HFFc6 (cell line): ENCODE measurements at regions not wholly inside any gene's neighbourhood (a gene's known extent, or its start where the extent isn't known, plus 50 kb on each side); places are given as distances from the start of the nearest gene placed in this dataset.

ENCODE experiments used
- DNase-seq: peaks from one replicate; pipeline ENCODE4 v3.0.0-alpha.2; 2018
- H3K27ac Mint-ChIP-seq: 2 replicates; pipeline ENCODE4 v1.8.0; 2020; ENCODE audit warnings: mild to moderate bottlenecking, mixed read lengths
- H3K27me3 Mint-ChIP-seq: 2 replicates; pipeline ENCODE4 v1.8.0; 2021; ENCODE audit warnings: mild to moderate bottlenecking, moderate library complexity, mixed read lengths; ENCODE audit not compliant: insufficient read depth
- H3K36me3 Mint-ChIP-seq: 2 replicates; pipeline ENCODE4 v1.8.0; 2021; ENCODE audit warnings: low read depth, mixed read lengths
- H3K4me1 Mint-ChIP-seq: 2 replicates; pipeline ENCODE4 v1.8.0; 2020; ENCODE audit warnings: low read depth, mixed read lengths
- H3K4me3 Mint-ChIP-seq: 2 replicates; pipeline ENCODE4 v1.8.0; 2020; ENCODE audit warnings: mild to moderate bottlenecking, moderate library complexity, mixed read lengths
- H3K9me3 Mint-ChIP-seq: 2 replicates; pipeline ENCODE4 v1.8.0; 2020; ENCODE audit warnings: mild to moderate bottlenecking, mixed read lengths
- TF ChIP-seq, protein P1 (sequence below): fragments of 200-600 bp; sonication (generic); IDR thresholded peaks from 2 replicates; pipeline ENCODE4 v1.5.0; 2021; ENCODE audit warnings: antibody characterized with exemption, mild to moderate bottlenecking

GRCh38 chr18:39403121-39403520 is 1837.5 kb upstream of the CELF4 start:
- DNase-seq, result no peak
- H3K4me3 Mint-ChIP-seq, result no peak overlapping the region

GRCh38 chr18:39399662-39400061 is 1834.1 kb upstream of the CELF4 start:
- Mint-ChIP-seq H3K9me3 (peaks cover 13% of the 10 kb centered on the region; the same call in 1 of the 2 replicates), H3K4me3 (no peak overlapping the region), H3K4me1 (no peaks in the 10 kb centered on the region), H3K27me3 (no peaks in the 10 kb centered on the region; the same call in 1 of the 2 replicates), H3K27ac (no peak overlapping the region), H3K36me3 (no peaks in the 10 kb centered on the region; the same call in 1 of the 2 replicates)
- TF ChIP-seq, protein P1, sequence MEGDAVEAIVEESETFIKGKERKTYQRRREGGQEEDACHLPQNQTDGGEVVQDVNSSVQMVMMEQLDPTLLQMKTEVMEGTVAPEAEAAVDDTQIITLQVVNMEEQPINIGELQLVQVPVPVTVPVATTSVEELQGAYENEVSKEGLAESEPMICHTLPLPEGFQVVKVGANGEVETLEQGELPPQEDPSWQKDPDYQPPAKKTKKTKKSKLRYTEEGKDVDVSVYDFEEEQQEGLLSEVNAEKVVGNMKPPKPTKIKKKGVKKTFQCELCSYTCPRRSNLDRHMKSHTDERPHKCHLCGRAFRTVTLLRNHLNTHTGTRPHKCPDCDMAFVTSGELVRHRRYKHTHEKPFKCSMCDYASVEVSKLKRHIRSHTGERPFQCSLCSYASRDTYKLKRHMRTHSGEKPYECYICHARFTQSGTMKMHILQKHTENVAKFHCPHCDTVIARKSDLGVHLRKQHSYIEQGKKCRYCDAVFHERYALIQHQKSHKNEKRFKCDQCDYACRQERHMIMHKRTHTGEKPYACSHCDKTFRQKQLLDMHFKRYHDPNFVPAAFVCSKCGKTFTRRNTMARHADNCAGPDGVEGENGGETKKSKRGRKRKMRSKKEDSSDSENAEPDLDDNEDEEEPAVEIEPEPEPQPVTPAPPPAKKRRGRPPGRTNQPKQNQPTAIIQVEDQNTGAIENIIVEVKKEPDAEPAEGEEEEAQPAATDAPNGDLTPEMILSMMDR, result no peak
- DNase-seq, result no peak

More at GRCh38 chr18:39403121-39403520, 1837.5 kb upstream of the CELF4 start:
- Mint-ChIP-seq H3K4me1 (no peaks in the 10 kb centered on the region), H3K9me3 (no peaks in the 10 kb centered on the region), H3K36me3 (no peaks in the 10 kb centered on the region), H3K27me3 (no peaks in the 10 kb centered on the region), H3K27ac (no peak overlapping the region)
- TF ChIP-seq, protein P1, result no peak

- Mint-ChIP-seq H3K36me3 (peaks cover 5% of the 10 kb centered on the region; the same call in 1 of the 2 replicates), H3K4me1 (no peaks in the 10 kb centered on the region), H3K27ac (no peak overlapping the region), H3K27me3 (no peaks in the 10 kb centered on the region; the same call in 1 of the 2 replicates), H3K4me3 (no peak overlapping the region), H3K9me3 (peaks cover 33% of the 10 kb centered on the region)
- no peak for DNase-seq
- TF ChIP-seq, protein P1, result no peak
Measured at GRCh38 chr18:39396168-39396567, 1830.6 kb upstream of the CELF4 start.

- DNase-seq, result no peak
- Mint-ChIP-seq H3K36me3 (0 out of 2 replicates have a peak, but pooled peaks cover 10% of the 10 kb centered on the region), H3K4me1 (no peaks in the 10 kb centered on the region), H3K27ac (no peak overlapping the region), H3K27me3 (no peaks in the 10 kb centered on the region; the same call in 1 of the 2 replicates), H3K9me3 (peaks cover 22% of the 10 kb centered on the region), H3K4me3 (no peak overlapping the region)
- TF ChIP-seq, protein P1, result no peak
Measured at GRCh38 chr18:39389800-39390379, 1824.3 kb upstream of the CELF4 start.

DNA sequence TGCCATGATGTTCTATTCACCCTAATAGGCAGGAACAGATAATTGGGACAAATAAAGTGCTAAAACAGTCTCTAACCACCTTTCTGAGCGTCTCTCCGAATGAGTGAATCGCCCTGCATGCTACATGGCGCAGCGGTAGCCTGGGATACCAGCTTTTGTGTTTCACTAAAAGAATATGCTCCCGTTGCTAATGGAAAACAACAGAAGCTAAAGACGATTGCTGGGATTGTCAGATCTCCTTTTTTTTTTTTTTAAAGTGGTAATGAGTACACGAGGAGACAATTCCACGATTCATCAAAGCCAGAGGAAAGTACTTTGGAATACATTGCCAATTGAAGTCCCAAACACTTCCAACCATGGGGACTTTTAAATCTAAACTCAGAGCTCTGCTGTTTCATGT is 1815.3 kb upstream of the CELF4 start:
- H3K27ac Mint-ChIP-seq, result no peak overlapping the region
- H3K36me3 Mint-ChIP-seq, result no peaks in the 10 kb centered on the region
- TF ChIP-seq, protein P1, result no peak
- DNase-seq, result no peak
- no peaks in the 10 kb centered on the region for H3K27me3 Mint-ChIP-seq
- no peak overlapping the region for H3K4me3 Mint-ChIP-seq
- no peaks in the 10 kb centered on the region; the same call in 1 of the 2 replicates for H3K4me1 Mint-ChIP-seq
- no peaks in the 10 kb centered on the region for H3K9me3 Mint-ChIP-seq
